ENCODE measurements at regions not wholly inside any gene's neighbourhood (a gene's known extent, or its start where the extent isn't known, plus 50 kb on each side); places are given as distances from the start of the nearest gene placed in this dataset.

GRCh38 chr2:204205538-204205937, 269.0 kb downstream of the ICOS start:
- Histone ChIP-seq H3K27ac (no peak overlapping the region), H3K4me1 (no peaks in the 10 kb centered on the region), H3K9me3 (no peaks in the 10 kb centered on the region), H3K36me3 (no peaks in the 10 kb centered on the region), H3K4me3 (no peak overlapping the region), H3K27me3 (no peaks in the 10 kb centered on the region)
- no peak for TF ChIP-seq POLR2A (IDR thresholded peaks at IDR 0.05)
- TF ChIP-seq CTCF (IDR thresholded peaks at IDR 0.05): no peak
- no peak for DNase-seq
- 34 to 37% methylated on average over 7 of the region's 7 CpGs for WGBS, 2 donors
- intact Hi-C loops (cut with DNase I): no loop called here

- no peak for TF ChIP-seq CTCF (IDR thresholded peaks at IDR 0.05)
- TF ChIP-seq POLR2A (IDR thresholded peaks at IDR 0.05): no peak
- no peak for DNase-seq
- Histone ChIP-seq H3K36me3 (no peaks in the 10 kb centered on the region), H3K27ac (no peak overlapping the region), H3K4me1 (no peaks in the 10 kb centered on the region), H3K9me3 (no peaks in the 10 kb centered on the region), H3K27me3 (no peaks in the 10 kb centered on the region), H3K4me3 (no peak overlapping the region)
- 78 to 83% methylated on average over 1 of the region's 1 CpG for WGBS, 2 donors
- intact Hi-C loops (cut with DNase I): no loop called here
Measured at GRCh38 chr2:204207866-204208265, 271.3 kb downstream of the ICOS start.

GRCh38 chr2:204213588-204213987, 277.0 kb downstream of the ICOS start:
- Histone ChIP-seq H3K4me1 (no peaks in the 10 kb centered on the region), H3K4me3 (no peak overlapping the region), H3K9me3 (no peaks in the 10 kb centered on the region), H3K27me3 (no peaks in the 10 kb centered on the region), H3K36me3 (no peaks in the 10 kb centered on the region), H3K27ac (no peak overlapping the region)
- no peak for TF ChIP-seq CTCF (IDR thresholded peaks at IDR 0.05)
- no peak for TF ChIP-seq POLR2A (IDR thresholded peaks at IDR 0.05)
- no peak for DNase-seq
- intact Hi-C loops (cut with DNase I): no loop called here

GRCh38 chr2:204218040-204218439, 281.5 kb downstream of the ICOS start:
- intact Hi-C loops (cut with DNase I): no loop called here
- no peaks in the 10 kb centered on the region for H3K36me3 ChIP-seq
- TF ChIP-seq POLR2A (IDR thresholded peaks at IDR 0.05) (no peak), CTCF (IDR thresholded peaks at IDR 0.05) (no peak)
- DNase-seq: no peak
- no peaks in the 10 kb centered on the region for H3K27me3 ChIP-seq
- H3K4me1 ChIP-seq: no peaks in the 10 kb centered on the region
- WGBS, 2 donors: 73 to 75% methylated on average over 2 of the region's 2 CpGs
- H3K9me3 ChIP-seq: no peaks in the 10 kb centered on the region
- no peak overlapping the region for H3K4me3 ChIP-seq
- no peak overlapping the region for H3K27ac ChIP-seq

DNA sequence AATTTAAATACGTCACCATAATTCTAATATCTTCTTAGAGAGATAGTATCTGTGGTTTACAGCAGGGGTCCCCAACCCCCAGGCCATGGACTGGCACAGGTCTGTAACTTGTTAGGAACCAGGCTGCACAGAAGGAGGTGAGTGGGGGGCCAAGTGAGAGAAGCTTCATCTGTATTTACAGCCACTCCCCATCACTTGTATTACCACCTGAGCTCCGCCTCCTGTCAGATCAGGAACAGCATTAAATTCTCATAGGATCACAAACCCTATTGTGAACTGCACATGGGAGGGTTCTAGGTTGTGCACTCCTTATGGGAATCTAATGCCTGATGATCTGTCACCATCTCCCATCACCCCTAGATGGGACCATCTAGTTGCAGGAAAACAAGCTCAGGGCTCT, 282.6 kb downstream of the ICOS start:
- H3K4me3 ChIP-seq: no peak overlapping the region
- no peak for DNase-seq
- H3K27me3 ChIP-seq: peaks cover 0 to 4% (median 0%) of the 10 kb centered on the region in 4 donors
- no peaks in the 10 kb centered on the region for H3K4me1 ChIP-seq
- no peaks in the 10 kb centered on the region for H3K9me3 ChIP-seq
- WGBS, 2 donors: 46 to 83% methylated on average over 2 of the region's 2 CpGs
- H3K36me3 ChIP-seq: no peaks in the 10 kb centered on the region
- intact Hi-C loops (cut with DNase I): no loop called here
- H3K27ac ChIP-seq: no peak overlapping the region
- TF ChIP-seq POLR2A (IDR thresholded peaks at IDR 0.05): no peak
- TF ChIP-seq CTCF (IDR thresholded peaks at IDR 0.05): no peak
